NB4 (cell line): ENCODE measurements at regions not wholly inside any gene's neighbourhood (a gene's known extent, or its start where the extent isn't known, plus 50 kb on each side); places are given as distances from the start of the nearest gene placed in this dataset.
"Not testable (repeated sequence)": the region's sequence is repeated elsewhere in the genome, so short reads cannot be mapped to it uniquely, and the experiment has no call there.

ENCODE experiments used
- DNase-seq: peaks from one replicate; pipeline ENCODE4 v3.0.0; 2010; ENCODE audit warnings: low read depth
- H3K4me3 ChIP-seq: one replicate; pipeline ENCODE4 v1.5.1; 2011; ENCODE audit warnings: mild to moderate bottlenecking, low read depth, low read length, moderate library complexity
- MYC ChIP-seq: IDR thresholded peaks from 2 replicates; pipeline ENCODE4 v1.6.1; 2011; ENCODE audit warnings: low read depth, low read length
- POLR2A ChIP-seq: IDR thresholded peaks from 2 replicates; pipeline ENCODE4 v1.6.1; 2011; ENCODE audit warnings: mild to moderate bottlenecking; ENCODE audit not compliant: insufficient read length; ENCODE audit errors: extremely low read depth
- TF ChIP-seq, protein P1 (sequence below): IDR thresholded peaks from one replicate; pipeline ENCODE4 v1.5.1; 2012; ENCODE audit warnings: low read depth, low read length
- TF ChIP-seq, protein P2 (sequence below): IDR thresholded peaks from 2 replicates; pipeline ENCODE4 v1.6.1; 2011; ENCODE audit warnings: low read depth, low read length

DNA sequence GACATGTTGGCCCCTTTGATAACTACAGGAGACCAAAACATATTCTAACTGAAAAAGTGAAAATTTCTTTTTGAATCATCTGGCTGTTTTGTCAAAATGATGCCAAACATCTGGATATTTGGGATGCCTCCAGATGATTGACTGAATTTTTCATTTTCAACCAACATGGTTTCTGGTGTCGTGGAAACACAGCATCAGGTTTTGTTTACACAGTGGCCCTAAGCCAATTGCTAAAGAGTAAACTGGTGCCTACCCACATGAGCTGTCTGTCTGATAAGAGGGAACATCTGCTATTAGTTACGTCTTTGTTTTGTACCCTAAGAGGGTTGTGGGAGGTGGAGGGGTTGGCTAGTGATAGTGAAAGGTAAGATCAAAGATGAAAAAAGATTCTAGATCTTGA is 204.8 kb downstream of the KCNK2 start:
- no peak for DNase-seq
- TF ChIP-seq, protein P1, sequence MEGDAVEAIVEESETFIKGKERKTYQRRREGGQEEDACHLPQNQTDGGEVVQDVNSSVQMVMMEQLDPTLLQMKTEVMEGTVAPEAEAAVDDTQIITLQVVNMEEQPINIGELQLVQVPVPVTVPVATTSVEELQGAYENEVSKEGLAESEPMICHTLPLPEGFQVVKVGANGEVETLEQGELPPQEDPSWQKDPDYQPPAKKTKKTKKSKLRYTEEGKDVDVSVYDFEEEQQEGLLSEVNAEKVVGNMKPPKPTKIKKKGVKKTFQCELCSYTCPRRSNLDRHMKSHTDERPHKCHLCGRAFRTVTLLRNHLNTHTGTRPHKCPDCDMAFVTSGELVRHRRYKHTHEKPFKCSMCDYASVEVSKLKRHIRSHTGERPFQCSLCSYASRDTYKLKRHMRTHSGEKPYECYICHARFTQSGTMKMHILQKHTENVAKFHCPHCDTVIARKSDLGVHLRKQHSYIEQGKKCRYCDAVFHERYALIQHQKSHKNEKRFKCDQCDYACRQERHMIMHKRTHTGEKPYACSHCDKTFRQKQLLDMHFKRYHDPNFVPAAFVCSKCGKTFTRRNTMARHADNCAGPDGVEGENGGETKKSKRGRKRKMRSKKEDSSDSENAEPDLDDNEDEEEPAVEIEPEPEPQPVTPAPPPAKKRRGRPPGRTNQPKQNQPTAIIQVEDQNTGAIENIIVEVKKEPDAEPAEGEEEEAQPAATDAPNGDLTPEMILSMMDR, result no peak
- no peak for TF ChIP-seq POLR2A
- no peak for TF ChIP-seq MYC
- TF ChIP-seq, protein P2, sequence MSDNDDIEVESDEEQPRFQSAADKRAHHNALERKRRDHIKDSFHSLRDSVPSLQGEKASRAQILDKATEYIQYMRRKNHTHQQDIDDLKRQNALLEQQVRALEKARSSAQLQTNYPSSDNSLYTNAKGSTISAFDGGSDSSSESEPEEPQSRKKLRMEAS, result no peak
- no peak overlapping the region for H3K4me3 ChIP-seq

DNA sequence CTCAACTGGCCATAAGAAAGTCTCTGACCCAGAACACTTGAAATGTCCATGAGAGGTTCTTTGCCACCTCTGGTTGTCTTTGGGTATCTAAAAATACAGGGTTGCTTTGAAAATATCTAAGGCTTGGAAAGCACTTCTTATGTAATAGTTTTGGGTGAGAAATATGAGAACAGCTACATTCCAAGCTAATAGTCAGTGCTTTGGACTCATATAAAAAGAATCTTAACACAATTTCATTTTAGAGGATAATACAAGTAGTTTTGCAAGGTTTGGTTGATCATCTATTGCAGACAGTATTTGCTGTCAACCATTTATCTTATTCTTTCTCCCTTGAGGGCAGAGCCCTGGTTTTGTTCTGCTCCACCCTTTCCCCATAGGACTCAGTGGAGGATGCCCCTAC is 207.5 kb downstream of the KCNK2 start:
- no peak overlapping the region for H3K4me3 ChIP-seq
- no peak for DNase-seq
- no peak for TF ChIP-seq POLR2A
- TF ChIP-seq, protein P2, result no peak
- no peak for TF ChIP-seq MYC
- TF ChIP-seq, protein P1, result no peak

DNA sequence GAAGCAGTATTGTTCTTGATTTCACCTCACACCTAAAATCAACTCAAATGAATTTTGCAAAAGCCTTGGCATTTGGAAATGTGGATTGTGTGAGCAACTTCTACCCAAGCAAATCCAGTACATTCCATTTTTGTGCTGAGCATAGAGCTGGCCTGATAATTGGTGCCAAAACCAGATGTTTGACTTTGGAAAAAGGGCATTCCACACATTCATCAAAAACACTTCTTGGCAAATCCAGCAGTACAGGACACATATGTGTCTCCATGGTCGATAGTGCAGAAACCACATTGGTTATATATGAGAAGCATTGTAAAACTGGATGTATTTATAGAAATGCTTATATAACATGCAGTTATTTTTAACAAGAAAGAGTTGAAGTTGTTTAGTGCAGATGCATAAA is 210.4 kb downstream of the KCNK2 start:
- DNase-seq, result no peak
- TF ChIP-seq, protein P1, result no peak
- TF ChIP-seq MYC, result no peak
- TF ChIP-seq POLR2A, result no peak
- TF ChIP-seq, protein P2, result no peak

DNA sequence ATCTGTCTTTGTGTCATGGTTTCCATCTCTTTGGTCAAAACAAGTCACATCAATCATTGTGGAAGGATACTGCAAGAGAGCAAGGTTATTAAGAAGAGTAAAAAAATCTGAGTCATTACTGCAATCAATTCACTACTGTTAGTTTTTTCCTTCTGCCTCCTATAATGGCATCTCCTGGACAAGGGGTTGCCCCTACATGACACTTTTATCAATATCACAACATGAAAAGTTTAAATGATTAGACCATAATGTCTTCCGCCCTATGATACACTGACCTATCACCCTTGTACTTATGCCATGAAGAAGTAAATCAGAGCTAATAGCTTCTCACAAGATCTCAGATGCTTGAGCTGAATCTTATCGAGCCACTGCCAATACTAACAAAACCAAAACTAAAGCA is 223.9 kb downstream of the KCNK2 start:
- no peak overlapping the region for H3K4me3 ChIP-seq
- TF ChIP-seq, protein P2, result no peak
- TF ChIP-seq POLR2A (no peak), MYC (no peak)
- TF ChIP-seq, protein P1, result no peak
- no peak for DNase-seq

More for the DNA sequence above, 210.4 kb downstream of the KCNK2 start:
- no peak overlapping the region for H3K4me3 ChIP-seq

DNA sequence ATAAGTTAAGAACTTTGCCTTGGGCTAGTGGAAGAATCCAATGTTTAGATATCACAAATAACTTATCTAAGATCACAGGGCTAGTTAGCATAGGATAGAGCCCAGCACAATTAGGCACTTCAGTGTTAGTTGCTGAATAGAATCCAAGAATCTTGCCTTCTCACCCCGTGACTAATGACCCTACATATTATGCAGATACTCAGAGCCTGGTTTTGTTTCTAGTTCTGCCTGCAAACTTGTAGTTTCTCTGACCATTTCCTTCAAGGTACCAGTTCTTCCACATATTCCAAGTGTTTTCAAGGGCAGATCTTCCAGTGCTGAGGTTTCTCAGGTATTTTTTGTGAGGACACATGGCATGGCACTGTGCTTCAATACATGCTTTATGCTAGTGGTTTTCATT is 239.3 kb downstream of the KCNK2 start:
- H3K4me3 ChIP-seq, result no peak overlapping the region
- TF ChIP-seq, protein P2, result no peak
- TF ChIP-seq, protein P1, result no peak
- TF ChIP-seq POLR2A (no peak), MYC (no peak)
- DNase-seq, result no peak

DNA sequence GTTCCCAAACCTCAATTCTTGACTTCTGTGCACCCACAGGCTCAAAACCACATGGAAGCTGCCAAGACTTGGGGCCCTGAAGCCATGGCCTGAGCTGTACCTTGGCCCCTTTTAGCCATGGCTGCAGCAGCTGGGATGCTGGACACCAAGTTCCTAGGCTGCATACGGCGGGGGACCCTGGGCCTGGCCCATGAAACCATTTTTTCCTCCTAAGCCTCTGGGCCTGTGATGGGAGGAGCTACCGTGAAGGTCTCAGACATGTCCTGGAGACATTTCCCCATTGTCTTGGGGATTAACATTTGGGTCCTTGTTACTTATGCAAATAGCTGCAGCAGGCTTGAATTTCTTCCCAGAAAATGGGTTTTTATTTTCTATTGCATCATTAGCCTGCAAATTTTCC is 241.5 kb downstream of the KCNK2 start:
- not testable (repeated sequence) for H3K4me3 ChIP-seq, DNase-seq
